GM12872 (cell line): ENCODE measurements at regions not wholly inside any gene's neighbourhood (a gene's known extent, or its start where the extent isn't known, plus 50 kb on each side); places are given as distances from the start of the nearest gene placed in this dataset.

Experiments used
- CTCF ChIP-seq: IDR thresholded peaks from 3 replicates; pipeline ENCODE4 v1.5.1; 2011; ENCODE audit warnings: low read depth, mild to moderate bottlenecking, low read length, moderate library complexity; ENCODE audit not compliant: insufficient read depth

- TF ChIP-seq CTCF = no peak
These were observed 255.7 kb upstream of the ATP5MC3 start for GRCh38 chr2:175437167-175437566.

GRCh38 chr2:175436076-175436475 is 254.6 kb upstream of the ATP5MC3 start:
- no peak for TF ChIP-seq CTCF

DNA sequence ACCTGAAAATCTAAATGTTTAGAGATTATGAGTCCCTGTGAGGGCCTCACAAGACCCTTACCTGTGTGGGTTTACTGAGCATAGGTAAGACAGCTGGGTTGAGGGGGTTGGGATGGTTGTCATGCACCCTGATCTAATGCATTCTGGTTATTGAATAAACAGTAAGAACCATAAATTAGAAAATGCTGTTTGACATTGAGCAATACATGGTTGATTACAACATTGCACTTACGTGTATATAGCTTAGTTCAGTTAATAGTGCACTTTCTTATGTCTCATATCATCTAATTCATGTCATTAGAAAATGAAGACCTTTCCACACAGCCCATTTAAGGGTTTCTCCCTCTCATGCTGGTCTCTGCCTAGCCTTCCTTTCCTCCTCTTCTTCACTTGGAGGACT is 253.5 kb upstream of the ATP5MC3 start:
- TF ChIP-seq CTCF = no peak

DNA sequence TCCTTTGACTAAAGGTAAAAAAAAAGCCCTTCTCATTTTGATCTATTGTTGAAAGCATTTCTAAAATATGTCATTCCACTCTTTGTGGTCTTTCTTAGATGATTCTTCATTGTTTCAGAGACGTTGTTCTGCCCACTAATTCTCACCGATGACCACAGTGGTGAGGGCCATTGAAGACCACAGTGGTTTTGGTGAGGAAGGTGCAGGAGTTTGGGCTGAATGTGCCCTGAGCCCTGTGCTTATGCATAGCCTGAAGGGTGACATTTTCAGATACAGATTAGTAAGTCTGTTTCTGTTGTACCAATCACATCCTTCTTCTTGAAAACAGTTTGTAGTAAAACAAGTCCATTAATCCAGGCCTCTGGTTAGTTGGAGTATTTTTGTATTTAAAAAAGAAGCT is 251.3 kb upstream of the ATP5MC3 start:
- no peak for TF ChIP-seq CTCF

GRCh38 chr2:175432021-175432420 is 250.5 kb upstream of the ATP5MC3 start:
- no peak for TF ChIP-seq CTCF

DNA sequence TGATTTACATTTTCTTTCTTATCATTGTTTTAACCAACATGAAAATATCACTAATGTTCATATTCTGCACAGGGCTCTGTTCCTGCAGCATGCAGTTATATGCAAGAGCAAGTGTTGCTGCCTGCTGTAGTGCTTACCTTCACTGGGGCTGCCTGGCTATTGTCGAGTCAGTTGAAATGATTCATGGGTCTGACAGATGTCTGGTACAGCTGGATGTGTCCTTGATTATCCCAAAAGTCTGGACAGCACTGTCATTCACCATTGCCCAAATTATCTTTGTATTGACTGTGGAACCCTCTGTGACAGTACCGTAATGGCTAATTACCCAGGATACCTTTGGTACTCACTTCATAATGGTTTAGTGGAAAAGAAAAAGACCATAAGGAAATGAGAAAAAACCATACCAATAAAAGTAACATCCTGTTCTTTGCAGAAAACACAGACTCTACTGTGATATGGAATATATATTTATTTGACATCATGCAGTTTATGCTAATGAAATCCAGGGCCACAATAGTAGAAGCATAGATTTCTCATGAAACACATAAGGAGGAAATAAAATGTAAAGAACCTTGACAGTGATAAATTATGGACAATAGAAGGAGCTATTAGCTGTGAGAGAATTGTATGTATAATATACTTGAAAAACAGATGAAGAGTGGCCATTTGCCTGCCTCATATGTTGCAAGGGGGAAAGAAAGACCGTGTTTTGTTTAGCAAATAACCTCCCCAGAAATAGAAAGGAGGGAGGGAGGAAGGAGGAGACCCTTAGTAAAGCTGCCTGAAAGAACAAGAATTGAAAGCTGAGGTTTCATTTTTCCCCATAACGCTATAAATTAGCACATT is 249.8 kb upstream of the ATP5MC3 start:
- no peak for TF ChIP-seq CTCF

- no peak for TF ChIP-seq CTCF
These were observed 248.7 kb upstream of the ATP5MC3 start for GRCh38 chr2:175430236-175430635.
